Embryonic facial prominence (tissue), 1 donor: ENCODE measurements at regions not wholly inside any gene's neighbourhood (a gene's known extent, or its start where the extent isn't known, plus 50 kb on each side); places are given as distances from the start of the nearest gene placed in this dataset.

Experiments used
- DNase-seq: peaks from one replicate; pipeline ENCODE4 v3.0.0-alpha.2; 2016; ENCODE audit errors: extremely low spot score

GRCh38 chr9:115169003-115169402 is 51.0 kb upstream of the TNC start:
- DNase-seq: no peak

GRCh38 chr9:115170358-115171073 is 52.6 kb upstream of the TNC start:
- DNase-seq: no peak

- DNase-seq: no peak
Observed at GRCh38 chr9:115171921-115172388, 54.0 kb upstream of the TNC start.

- DNase-seq: no peak
Observed at GRCh38 chr9:115182264-115182663, 64.3 kb upstream of the TNC start.

GRCh38 chr9:115183436-115183835 is 65.5 kb upstream of the TNC start:
- no peak for DNase-seq

GRCh38 chr9:115189686-115190085 is 71.7 kb upstream of the TNC start:
- no peak for DNase-seq

GRCh38 chr9:115191667-115192066 is 73.7 kb upstream of the TNC start:
- DNase-seq: no peak

GRCh38 chr9:115192280-115192679 is 74.3 kb upstream of the TNC start:
- DNase-seq: no peak

- no peak for DNase-seq
Observed at GRCh38 chr9:115192835-115193525, 75.0 kb upstream of the TNC start.

GRCh38 chr9:115193777-115194176 is 75.8 kb upstream of the TNC start:
- no peak for DNase-seq

- no peak for DNase-seq
Observed at GRCh38 chr9:115194216-115194615, 76.3 kb upstream of the TNC start.

GRCh38 chr9:115195912-115196311 is 78.0 kb upstream of the TNC start:
- DNase-seq: no peak

GRCh38 chr9:115196919-115197318 is 79.0 kb upstream of the TNC start:
- DNase-seq: no peak

GRCh38 chr9:115198001-115198400 is 80.0 kb upstream of the TNC start:
- DNase-seq: no peak

GRCh38 chr9:115200711-115201505 is 83.0 kb upstream of the TNC start:
- no peak for DNase-seq

- DNase-seq: no peak
Observed at GRCh38 chr9:115202181-115202580, 84.2 kb upstream of the TNC start.

GRCh38 chr9:115202960-115203751 is 85.2 kb upstream of the TNC start:
- DNase-seq: no peak

- DNase-seq: no peak
Observed at GRCh38 chr9:115204904-115205453, 87.0 kb upstream of the TNC start.

GRCh38 chr9:115207003-115207836 is 89.3 kb upstream of the TNC start:
- DNase-seq: no peak

- DNase-seq: no peak
Observed at GRCh38 chr9:115208501-115208900, 90.5 kb upstream of the TNC start.
